ENCODE measurements at regions not wholly inside any gene's neighbourhood (a gene's known extent, or its start where the extent isn't known, plus 50 kb on each side); places are given as distances from the start of the nearest gene placed in this dataset.

DNA sequence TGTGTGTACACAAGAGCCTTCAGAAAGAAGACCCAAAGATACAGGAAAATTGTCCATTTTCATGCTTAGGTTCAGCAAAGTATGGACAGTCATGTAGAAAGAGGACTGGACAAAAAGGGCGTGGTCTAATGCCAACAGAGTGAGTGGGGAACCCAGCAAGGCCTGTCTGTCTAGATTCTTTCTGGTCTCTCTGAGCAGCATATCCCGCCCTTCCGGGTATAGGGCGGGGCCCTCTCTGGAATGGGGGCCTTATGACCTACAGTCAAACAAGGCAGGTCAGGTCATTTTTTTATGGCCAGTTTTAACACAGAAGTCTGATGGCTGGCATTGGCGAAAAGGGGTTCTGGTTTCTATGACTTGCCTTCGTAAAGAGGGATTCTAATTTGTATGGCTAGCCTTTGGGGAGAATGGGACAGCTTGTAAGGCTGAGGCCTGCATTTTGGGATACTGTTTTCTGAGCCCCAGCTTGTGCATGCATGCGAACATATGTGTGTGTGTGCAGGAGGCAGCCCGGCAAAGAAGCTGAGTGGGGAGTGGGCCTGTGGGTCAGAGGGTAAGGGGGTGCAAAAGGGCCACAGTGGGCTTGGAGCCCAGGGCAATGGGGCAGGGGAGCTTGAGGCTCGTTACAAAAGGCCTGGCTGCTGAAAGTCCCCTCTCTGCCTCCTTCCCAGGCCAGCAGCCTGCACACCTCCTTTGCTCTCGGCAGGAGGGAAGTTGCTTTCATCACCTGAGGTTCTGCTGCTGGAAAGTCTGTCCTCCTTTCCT lies 130.5 kb upstream of the B3GAT1 start:
- TF ChIP-seq POLR2A (IDR thresholded peaks at IDR 0.05) = no peak
- TF ChIP-seq, protein P1, sequence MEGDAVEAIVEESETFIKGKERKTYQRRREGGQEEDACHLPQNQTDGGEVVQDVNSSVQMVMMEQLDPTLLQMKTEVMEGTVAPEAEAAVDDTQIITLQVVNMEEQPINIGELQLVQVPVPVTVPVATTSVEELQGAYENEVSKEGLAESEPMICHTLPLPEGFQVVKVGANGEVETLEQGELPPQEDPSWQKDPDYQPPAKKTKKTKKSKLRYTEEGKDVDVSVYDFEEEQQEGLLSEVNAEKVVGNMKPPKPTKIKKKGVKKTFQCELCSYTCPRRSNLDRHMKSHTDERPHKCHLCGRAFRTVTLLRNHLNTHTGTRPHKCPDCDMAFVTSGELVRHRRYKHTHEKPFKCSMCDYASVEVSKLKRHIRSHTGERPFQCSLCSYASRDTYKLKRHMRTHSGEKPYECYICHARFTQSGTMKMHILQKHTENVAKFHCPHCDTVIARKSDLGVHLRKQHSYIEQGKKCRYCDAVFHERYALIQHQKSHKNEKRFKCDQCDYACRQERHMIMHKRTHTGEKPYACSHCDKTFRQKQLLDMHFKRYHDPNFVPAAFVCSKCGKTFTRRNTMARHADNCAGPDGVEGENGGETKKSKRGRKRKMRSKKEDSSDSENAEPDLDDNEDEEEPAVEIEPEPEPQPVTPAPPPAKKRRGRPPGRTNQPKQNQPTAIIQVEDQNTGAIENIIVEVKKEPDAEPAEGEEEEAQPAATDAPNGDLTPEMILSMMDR (IDR thresholded peaks at IDR 0.05) = no peak

Data from thyroid gland (tissue), 4 donors.